K562 (cell line): ENCODE measurements at regions not wholly inside any gene's neighbourhood (a gene's known extent, or its start where the extent isn't known, plus 50 kb on each side); places are given as distances from the start of the nearest gene placed in this dataset.

Experiments
- ATAC-seq: fragments of 200-7000 bp; cut with Tn5 transposase; 3 replicates; pipeline ENCODE4 v1.9.1; 2020; ENCODE audit warnings: moderate library complexity
- BruUV-seq: library from RNA; stranded (reverse); fragments of 400-500 nt; replicated peaks from 2 replicates; lab custom pipeline; 2021; lab: Mats Ljungman, UMichigan
- CTCF ChIA-PET: fragments of 300-600 bp; formaldehyde crosslinking; extraction: SDS; loops from one replicate; lab custom pipeline; 2021; ENCODE audit warnings: low intra/inter-chr PET ratio; lab: Yijun Ruan, JAX
- POLR2A ChIA-PET: fragments of 300-600, 350-650 bp; sonication (Branson Sonifier 250); formaldehyde crosslinking; extraction: SDS; loops from one replicate; lab custom pipeline; 2021; ENCODE audit warnings: antibody characterized with exemption, inconsistent platforms; lab: Yijun Ruan, JAX
- DNase-seq, 4 experiments: peaks; one replicate each; pipeline versions ENCODE4 v3.0.0 to v3.0.0-alpha.2; 2011 to 2018; ENCODE audit warnings: low spot score in 3 of 4, mixed read lengths in 3 of 4; ENCODE audit errors: extremely low read depth in 1 of 4
- FAIRE-seq: peaks from 2 replicates; lab custom pipeline; 2011; peaks lifted over from hg19 to GRCh38; lab: Jason Lieb, UNC
- H2AFZ ChIP-seq: 2 replicates; pipeline ENCODE4 v1.6.0; 2011; ENCODE audit warnings: low read depth, low read length, control low read depth, inconsistent platforms
- H3K27ac ChIP-seq: fragments of 200-600 bp; 3 replicates; pipeline ENCODE4 v1.8.0; 2011; ENCODE audit warnings: low read depth, mild to moderate bottlenecking, control low read depth, inconsistent platforms, low read length, moderate library complexity, mixed read lengths; ENCODE audit errors: extremely low read depth
- H3K27me3 ChIP-seq, 2 experiments: fragments of 300-600 bp in 1 of 2; 2 replicates in 1 of 2; 3 replicates in 1 of 2; pipeline versions ENCODE4 v1.6.0 to v1.8.0; 2011; ENCODE audit warnings: inconsistent platforms in 2 of 2, low read length in 2 of 2, mild to moderate bottlenecking in 1 of 2, mixed read lengths in 1 of 2, moderate library complexity in 1 of 2; ENCODE audit not compliant: control insufficient read depth in 2 of 2, insufficient read depth in 2 of 2
- H3K36me3 ChIP-seq: fragments of 300-600 bp; 3 replicates; pipeline ENCODE4 v1.8.0; 2011; ENCODE audit warnings: mild to moderate bottlenecking, low read length, inconsistent platforms; ENCODE audit not compliant: control insufficient read depth, insufficient read depth
- H3K4me1 ChIP-seq, 2 experiments: fragments of 200-600 bp in 1 of 2; replicated peaks in 1 of 2; 2 replicates in 1 of 2; 3 replicates in 1 of 2; pipeline versions ENCODE4 v1.5.1 to v1.8.0; 2011; ENCODE audit warnings: inconsistent platforms in 2 of 2, low read length in 2 of 2, mild to moderate bottlenecking in 1 of 2, mixed read lengths in 1 of 2, moderate library complexity in 1 of 2; ENCODE audit not compliant: control insufficient read depth in 2 of 2, insufficient read depth in 2 of 2
- H3K4me2 ChIP-seq: 2 replicates; pipeline ENCODE4 v1.6.1; 2011; ENCODE audit warnings: low read length, control low read depth, inconsistent platforms, mixed read lengths; ENCODE audit not compliant: insufficient read depth
- H3K4me3 ChIP-seq: fragments of 200-600 bp; sonication (generic), shearing (Covaris generic); 2 replicates; pipeline ENCODE4 v1.5.1; 2016; ENCODE audit warnings: control low read depth, inconsistent platforms
- H3K79me2 ChIP-seq: fragments of 200-600 bp; 3 replicates; pipeline ENCODE4 v1.8.0; 2011; ENCODE audit warnings: low read length, inconsistent platforms; ENCODE audit not compliant: control insufficient read depth, insufficient read depth
- H3K9ac ChIP-seq, 2 experiments: 2 replicates each; pipeline versions ENCODE4 v1.6.0 to v1.6.1; 2011; ENCODE audit warnings: low read depth in 2 of 2, low read length in 2 of 2, control low read depth in 1 of 2, inconsistent platforms in 1 of 2, mild to moderate bottlenecking in 1 of 2, mixed read lengths in 1 of 2; ENCODE audit not compliant: insufficient read depth in 1 of 2
- H3K9me1 ChIP-seq: one replicate; pipeline ENCODE4 v1.6.0; 2011; ENCODE audit warnings: inconsistent platforms, mild to moderate bottlenecking, low read length, moderate library complexity; ENCODE audit not compliant: control insufficient read depth, insufficient read depth
- H3K9me3 ChIP-seq: replicated peaks from 2 replicates; pipeline ENCODE4 v1.5.1; 2011; ENCODE audit warnings: low read depth, low read length, inconsistent platforms; ENCODE audit not compliant: control insufficient read depth, insufficient read depth
- H4K20me1 ChIP-seq: replicated peaks from 2 replicates; pipeline ENCODE4 v1.6.1; 2011; ENCODE audit warnings: low read length, inconsistent platforms, mixed read lengths; ENCODE audit not compliant: control insufficient read depth, insufficient read depth
- ARHGAP35 ChIP-seq: fragments of 450-650 bp; IDR thresholded peaks from 2 replicates; pipeline ENCODE4 v1.6.1; 2018; ENCODE audit not compliant: partially characterized antibody
- ETV1 ChIP-seq: fragments of 450-650 bp; conservative IDR thresholded peaks from 2 replicates; pipeline ENCODE4 v1.6.1; 2016; ENCODE audit warnings: missing genetic modification characterization, control low read depth, low read depth, missing compliant biosample characterization
- POLR2H ChIP-seq: IDR thresholded peaks from 2 replicates; pipeline ENCODE4 v1.6.1; 2016; ENCODE audit warnings: missing genetic modification characterization, low read depth, mild to moderate bottlenecking, control low read depth, missing compliant biosample characterization, moderate library complexity
- POLR3A ChIP-seq: IDR thresholded peaks from 2 replicates; pipeline ENCODE4 v1.6.1; 2011; ENCODE audit warnings: borderline replicate concordance, mild to moderate bottlenecking, moderate library complexity; ENCODE audit not compliant: insufficient read length, insufficient read depth; ENCODE audit errors: extremely low read depth
- RBM39 ChIP-seq: fragments of 200-400 bp; formaldehyde crosslinking; optimal IDR thresholded peaks from 2 replicates; pipeline ENCODE3; 2018; ENCODE audit warnings: low read depth, low read length
- TEAD4 ChIP-seq, 2 experiments: sonication (generic) in 1 of 2; formaldehyde crosslinking in 1 of 2; IDR thresholded peaks; 2 replicates each; pipeline versions ENCODE4 v1.6.1 to v1.8.0; 2012 to 2022; ENCODE audit warnings: borderline replicate concordance in 1 of 2, inconsistent platforms in 1 of 2, low read length in 1 of 2, mild to moderate bottlenecking in 1 of 2, missing genetic modification reagents in 1 of 2
- WGBS: fragments of 100-300 bp; shearing (Covaris generic); methylation state at CpG from one replicate; pipeline ENCODE4 v1.1.6; 2016; ENCODE audit warnings: low coverage, mixed read lengths; ENCODE audit not compliant: insufficient coverage; ENCODE audit errors: missing lambda C conversion rate; 5-methylcytosine and 5-hydroxymethylcytosine counted together
- in situ Hi-C: fragments of 300-500 bp; cut with MboI; formaldehyde crosslinking; loops from 4 replicates; pipeline ENCODE4 v1.15.0; 2018; ENCODE audit warnings: inconsistent platforms, mixed read lengths
- intact Hi-C: fragments of 100-400 bp; cut with micrococcal nuclease; formaldehyde crosslinking; loops from 2 replicates; pipeline ENCODE4 v1.14.2; 2022
- TF ChIP-seq, protein P1 (sequence below): sonication (generic); formaldehyde crosslinking; IDR thresholded peaks from 2 replicates; pipeline ENCODE4 v1.8.0; 2022; ENCODE audit warnings: mild to moderate bottlenecking, missing genetic modification reagents
- TF ChIP-seq, protein P2 (sequence below), 2 experiments: fragments of 450-650 bp in 1 of 2; IDR thresholded peaks; 2 replicates each; pipeline ENCODE4 v1.6.1; 2011 to 2017; ENCODE audit warnings: low read depth in 2 of 2, antibody characterized with exemption in 1 of 2, borderline replicate concordance in 1 of 2, low read length in 1 of 2, mild to moderate bottlenecking in 1 of 2, mixed read lengths in 1 of 2; ENCODE audit not compliant: control insufficient read depth in 1 of 2
- TF ChIP-seq, protein P3 (sequence below): IDR thresholded peaks from 2 replicates; pipeline ENCODE4 v1.6.1; 2012; ENCODE audit warnings: low read depth, low read length, improper control_type of control experiment, borderline replicate concordance

DNA sequence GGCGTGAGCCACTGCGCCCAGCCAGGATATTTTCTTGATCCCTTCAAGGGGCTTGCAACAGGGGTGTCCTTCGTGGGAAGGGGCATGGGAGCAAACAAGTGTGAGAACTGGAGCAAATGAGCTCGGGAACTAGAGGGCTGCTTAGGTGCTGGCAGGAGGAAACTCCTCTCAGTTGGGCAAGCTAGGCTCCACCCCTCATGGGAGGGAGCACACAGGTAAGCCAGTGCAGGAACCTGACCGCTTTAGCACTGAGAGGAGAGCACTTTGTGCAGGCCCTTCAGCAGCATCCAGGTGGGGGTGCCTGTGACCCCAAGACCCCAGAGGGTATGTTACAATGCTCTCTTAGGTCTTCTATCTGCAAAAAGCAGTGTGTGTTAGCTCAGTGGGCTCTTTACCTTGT lies 755.4 kb upstream of the MDGA2 start:
- TF ChIP-seq POLR3A = no peak
- TF ChIP-seq, protein P1, sequence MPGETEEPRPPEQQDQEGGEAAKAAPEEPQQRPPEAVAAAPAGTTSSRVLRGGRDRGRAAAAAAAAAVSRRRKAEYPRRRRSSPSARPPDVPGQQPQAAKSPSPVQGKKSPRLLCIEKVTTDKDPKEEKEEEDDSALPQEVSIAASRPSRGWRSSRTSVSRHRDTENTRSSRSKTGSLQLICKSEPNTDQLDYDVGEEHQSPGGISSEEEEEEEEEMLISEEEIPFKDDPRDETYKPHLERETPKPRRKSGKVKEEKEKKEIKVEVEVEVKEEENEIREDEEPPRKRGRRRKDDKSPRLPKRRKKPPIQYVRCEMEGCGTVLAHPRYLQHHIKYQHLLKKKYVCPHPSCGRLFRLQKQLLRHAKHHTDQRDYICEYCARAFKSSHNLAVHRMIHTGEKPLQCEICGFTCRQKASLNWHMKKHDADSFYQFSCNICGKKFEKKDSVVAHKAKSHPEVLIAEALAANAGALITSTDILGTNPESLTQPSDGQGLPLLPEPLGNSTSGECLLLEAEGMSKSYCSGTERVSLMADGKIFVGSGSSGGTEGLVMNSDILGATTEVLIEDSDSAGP (CRISPR knock-in tag) = no peak
- TF ChIP-seq ARHGAP35 = no peak
- no peak for TF ChIP-seq TEAD4 (IDR thresholded peaks at IDR 0.05; ENCODE audit: low read length)
- no peak for TF ChIP-seq TEAD4 (CRISPR knock-in tag; IDR thresholded peaks at IDR 0.05; ENCODE audit: borderline replicate concordance)
- TF ChIP-seq RBM39 = no peak
- TF ChIP-seq, protein P2, sequence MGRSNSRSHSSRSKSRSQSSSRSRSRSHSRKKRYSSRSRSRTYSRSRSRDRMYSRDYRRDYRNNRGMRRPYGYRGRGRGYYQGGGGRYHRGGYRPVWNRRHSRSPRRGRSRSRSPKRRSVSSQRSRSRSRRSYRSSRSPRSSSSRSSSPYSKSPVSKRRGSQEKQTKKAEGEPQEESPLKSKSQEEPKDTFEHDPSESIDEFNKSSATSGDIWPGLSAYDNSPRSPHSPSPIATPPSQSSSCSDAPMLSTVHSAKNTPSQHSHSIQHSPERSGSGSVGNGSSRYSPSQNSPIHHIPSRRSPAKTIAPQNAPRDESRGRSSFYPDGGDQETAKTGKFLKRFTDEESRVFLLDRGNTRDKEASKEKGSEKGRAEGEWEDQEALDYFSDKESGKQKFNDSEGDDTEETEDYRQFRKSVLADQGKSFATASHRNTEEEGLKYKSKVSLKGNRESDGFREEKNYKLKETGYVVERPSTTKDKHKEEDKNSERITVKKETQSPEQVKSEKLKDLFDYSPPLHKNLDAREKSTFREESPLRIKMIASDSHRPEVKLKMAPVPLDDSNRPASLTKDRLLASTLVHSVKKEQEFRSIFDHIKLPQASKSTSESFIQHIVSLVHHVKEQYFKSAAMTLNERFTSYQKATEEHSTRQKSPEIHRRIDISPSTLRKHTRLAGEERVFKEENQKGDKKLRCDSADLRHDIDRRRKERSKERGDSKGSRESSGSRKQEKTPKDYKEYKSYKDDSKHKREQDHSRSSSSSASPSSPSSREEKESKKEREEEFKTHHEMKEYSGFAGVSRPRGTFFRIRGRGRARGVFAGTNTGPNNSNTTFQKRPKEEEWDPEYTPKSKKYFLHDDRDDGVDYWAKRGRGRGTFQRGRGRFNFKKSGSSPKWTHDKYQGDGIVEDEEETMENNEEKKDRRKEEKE (IDR thresholded peaks at IDR 0.05; ENCODE audit: borderline replicate concordance in 1 of 2, control insufficient read depth in 1 of 2, low read depth in 2 of 2, low read length in 1 of 2) = no peak
- no peak for TF ChIP-seq POLR2H (tag)
- TF ChIP-seq ETV1 = no peak
- TF ChIP-seq, protein P3, sequence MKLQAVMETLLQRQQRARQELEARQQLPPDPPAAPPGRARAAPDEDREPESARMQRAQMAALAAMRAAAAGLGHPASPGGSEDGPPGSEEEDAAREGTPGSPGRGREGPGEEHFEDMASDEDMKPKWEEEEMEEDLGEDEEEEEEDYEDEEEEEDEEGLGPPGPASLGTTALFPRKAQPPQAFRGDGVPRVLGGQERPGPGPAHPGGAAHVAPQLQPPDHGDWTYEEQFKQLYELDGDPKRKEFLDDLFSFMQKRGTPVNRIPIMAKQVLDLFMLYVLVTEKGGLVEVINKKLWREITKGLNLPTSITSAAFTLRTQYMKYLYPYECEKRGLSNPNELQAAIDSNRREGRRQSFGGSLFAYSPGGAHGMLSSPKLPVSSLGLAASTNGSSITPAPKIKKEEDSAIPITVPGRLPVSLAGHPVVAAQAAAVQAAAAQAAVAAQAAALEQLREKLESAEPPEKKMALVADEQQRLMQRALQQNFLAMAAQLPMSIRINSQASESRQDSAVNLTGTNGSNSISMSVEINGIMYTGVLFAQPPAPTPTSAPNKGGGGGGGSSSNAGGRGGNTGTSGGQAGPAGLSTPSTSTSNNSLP = no peak
- no peaks in the 10 kb centered on the region for H4K20me1 ChIP-seq
- no peak overlapping the region for H2AFZ ChIP-seq
- ChIA-PET POLR2A (no interaction called here), CTCF (no interaction called here)
- 7% methylated on average over 3 of the region's 5 CpGs for WGBS
- H3K27ac ChIP-seq = no peak overlapping the region
- DNase-seq (no peak), FAIRE-seq (no peak), ATAC-seq (no peak)
- H3K4me3 ChIP-seq = no peak overlapping the region
- H3K4me1 ChIP-seq = no peaks in the 10 kb centered on the region
- no peak overlapping the region for H3K9ac ChIP-seq
- intact Hi-C loops = no loop called here
- no peaks in the 10 kb centered on the region for H3K27me3 ChIP-seq
- in situ Hi-C loops = no loop called here
- no peaks in the 10 kb centered on the region for H3K9me3 ChIP-seq
- BruUV-seq = no TSS peak
- no peaks in the 10 kb centered on the region for H3K9me1 ChIP-seq
- no peaks in the 10 kb centered on the region for H3K36me3 ChIP-seq
- H3K4me2 ChIP-seq = no peak overlapping the region
- no peaks in the 10 kb centered on the region for H3K79me2 ChIP-seq
